Activated CD4-positive, alpha-beta T cell treated with anti-CD3 and anti-CD28 coated beads, Interleukin-2, Interleukin-4, amounts not matched to agents 100 ng/mL and 50 ng/mL, durations not matched to agents 16 hours and 8 hours (primary cell): ENCODE measurements at regions not wholly inside any gene's neighbourhood (a gene's known extent, or its start where the extent isn't known, plus 50 kb on each side); places are given as distances from the start of the nearest gene placed in this dataset.

Experiments
- DNase-seq: peaks from one replicate; pipeline ENCODE4 v3.0.0-alpha.2; 2020; ENCODE audit warnings: low spot score

DNA sequence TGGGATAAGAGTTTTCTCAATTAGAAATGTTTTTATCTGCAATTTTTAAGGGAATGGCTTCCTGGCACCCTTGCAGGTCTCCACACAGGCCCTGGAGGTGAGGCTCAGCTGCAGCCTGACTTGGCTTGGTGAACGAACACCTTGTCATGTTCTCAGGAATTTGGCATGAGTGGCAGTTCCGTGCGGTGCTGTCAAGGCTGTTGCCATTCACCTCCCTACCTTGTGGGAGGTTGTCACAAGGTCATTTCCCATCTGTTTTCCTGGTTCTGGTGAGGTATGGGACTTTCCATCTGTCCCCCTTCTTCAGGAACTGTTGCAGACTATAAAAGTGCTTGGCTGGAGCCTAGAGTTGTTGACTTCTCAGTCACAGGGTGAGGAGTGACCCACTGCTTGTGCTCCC is 82.9 kb downstream of the ELOVL4 start:
- no peak for DNase-seq

DNA sequence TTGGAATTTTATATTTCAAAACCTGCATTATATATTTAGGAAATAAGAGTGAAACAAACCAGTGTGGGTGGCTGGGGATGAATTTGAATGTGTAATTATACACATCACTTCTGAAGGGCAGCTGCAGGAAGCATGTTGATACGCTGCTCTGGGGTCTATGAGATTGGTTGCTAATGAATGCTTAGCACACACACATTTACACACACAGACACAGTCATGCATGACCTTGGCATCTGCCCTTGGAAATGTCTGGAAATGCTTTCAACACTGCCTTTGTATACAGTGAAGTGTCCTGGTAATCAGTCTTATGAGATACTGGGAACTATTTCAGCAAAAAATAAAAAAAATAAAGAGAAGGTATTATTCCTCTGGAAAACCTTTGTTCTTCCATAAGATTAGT is 83.4 kb downstream of the ELOVL4 start:
- DNase-seq = no peak

DNA sequence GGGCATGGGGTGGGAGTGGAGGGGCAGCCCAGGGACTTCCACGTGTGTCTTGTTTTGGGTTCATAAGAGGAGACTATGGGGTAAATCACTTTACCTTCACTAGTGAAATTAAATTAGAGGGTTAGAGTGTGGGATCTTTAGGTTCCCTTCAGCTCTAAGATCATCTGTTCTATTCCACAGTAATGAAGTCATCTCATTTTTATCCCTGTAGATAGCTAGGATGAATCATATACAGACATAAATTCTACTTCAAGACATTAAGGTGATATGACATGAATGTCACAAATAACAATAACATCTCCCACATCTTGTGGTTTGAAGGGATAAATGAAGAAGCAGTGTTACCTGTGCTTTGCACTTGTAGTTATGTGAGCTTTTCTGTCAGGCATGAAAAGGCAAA is 83.8 kb downstream of the ELOVL4 start:
- no peak for DNase-seq

DNA sequence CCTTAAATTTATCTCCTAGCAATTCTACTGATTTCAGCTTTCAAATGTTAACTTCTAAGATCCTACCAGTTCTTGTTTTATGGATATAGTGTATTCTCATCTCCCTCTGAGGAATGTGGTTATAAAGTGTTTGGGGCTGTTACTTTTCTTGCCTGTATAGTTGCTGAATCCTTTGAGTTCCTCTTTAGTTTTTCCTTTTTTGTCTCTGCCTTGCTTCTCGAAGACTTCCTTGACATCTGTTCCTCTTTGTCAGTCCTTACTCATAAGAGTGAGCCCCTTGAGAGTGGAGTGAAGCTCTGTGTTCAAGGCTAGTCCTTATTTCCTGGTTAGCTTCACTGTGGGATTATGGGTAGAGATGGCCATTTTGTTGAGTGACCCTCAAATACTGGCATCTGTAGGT is 84.6 kb downstream of the ELOVL4 start:
- no peak for DNase-seq

DNA sequence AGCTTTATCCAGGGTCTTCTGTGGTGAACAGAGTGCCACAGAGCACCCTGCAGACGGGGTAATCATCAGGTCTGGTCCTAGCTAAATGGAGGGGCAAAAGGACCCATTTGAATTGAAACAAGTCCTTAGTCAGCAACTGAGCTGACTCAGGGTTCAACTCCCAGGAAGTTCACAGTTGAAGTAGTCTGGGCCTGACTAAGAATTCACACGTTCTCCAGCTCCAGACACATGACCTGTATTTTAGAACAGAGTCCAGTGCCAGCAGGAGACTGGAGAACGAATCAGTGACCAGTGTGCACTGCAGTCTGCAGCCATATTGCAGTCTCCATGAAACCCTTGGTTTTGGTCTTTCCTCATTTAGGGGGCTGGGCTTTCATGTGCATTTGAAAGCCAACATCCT is 85.2 kb downstream of the ELOVL4 start:
- DNase-seq = no peak

DNA sequence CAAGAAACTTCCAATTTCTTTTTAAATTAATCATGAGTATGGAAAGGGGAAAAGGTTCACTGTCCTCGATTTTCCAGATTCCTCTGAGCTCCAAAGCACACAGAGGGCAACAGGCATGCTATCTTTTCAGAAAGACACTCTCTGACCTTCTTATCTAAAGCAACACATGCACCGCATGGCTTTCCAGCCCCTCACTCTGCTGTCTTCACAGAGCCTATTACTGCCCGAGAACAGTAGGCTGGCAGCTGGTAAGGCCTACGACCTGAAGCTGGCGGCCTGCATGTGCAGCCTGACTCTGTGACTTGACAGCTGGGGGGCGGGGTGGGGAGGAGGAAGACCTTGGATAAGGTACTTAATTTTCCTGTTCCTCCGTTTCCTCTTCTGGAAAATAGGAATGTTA is 86.3 kb downstream of the ELOVL4 start:
- DNase-seq = no peak

DNA sequence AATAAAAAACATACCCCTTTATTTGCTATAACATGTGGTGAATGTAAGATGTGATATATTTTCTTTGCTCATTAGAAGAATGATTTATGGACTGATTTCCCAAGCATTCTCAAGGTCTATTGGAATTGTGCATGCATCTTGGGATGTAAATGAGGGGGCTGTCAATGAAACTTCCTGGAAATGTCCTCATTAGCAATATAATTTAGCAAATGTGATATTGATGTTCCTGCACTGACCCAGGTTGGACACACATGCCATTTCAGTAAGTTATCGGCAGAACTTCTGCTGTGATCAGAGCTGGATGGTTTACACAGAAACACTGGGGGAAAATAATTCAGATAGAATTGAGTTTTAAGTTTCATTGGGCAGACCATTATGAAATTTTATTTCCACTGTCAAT is 99.9 kb downstream of the ELOVL4 start:
- DNase-seq = no peak

DNA sequence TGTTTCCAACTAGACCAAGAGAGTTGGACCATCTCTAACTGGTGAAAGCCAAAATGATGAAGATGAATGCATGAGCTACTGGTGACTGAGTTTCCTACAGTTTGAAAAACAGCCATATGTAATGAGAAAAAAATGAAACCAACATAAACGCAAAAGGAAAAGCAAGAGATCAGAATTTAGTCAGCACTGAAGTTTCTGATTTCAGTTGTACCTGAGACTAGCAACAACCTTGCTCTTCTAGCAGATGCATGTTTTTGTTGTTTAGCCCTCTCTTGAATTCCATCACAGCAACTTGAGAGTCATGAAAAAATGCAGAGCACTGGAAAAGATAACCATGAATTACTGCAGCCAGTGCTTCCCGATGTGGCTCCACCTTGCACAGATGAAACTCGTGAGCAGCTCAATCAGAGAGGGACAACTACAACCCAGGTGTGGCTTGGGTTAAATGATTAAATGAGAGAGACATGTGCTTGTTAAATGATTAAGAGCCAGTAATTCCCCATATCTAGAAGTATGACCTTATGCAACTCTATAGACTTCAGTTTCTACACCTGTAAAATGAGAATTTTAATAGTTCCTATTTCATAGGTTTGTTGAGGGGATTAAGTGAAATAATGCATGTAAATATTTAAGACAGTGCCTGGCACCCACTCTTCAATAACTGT is 104.8 kb downstream of the ELOVL4 start:
- peak; percentile 14 for DNase-seq

DNA sequence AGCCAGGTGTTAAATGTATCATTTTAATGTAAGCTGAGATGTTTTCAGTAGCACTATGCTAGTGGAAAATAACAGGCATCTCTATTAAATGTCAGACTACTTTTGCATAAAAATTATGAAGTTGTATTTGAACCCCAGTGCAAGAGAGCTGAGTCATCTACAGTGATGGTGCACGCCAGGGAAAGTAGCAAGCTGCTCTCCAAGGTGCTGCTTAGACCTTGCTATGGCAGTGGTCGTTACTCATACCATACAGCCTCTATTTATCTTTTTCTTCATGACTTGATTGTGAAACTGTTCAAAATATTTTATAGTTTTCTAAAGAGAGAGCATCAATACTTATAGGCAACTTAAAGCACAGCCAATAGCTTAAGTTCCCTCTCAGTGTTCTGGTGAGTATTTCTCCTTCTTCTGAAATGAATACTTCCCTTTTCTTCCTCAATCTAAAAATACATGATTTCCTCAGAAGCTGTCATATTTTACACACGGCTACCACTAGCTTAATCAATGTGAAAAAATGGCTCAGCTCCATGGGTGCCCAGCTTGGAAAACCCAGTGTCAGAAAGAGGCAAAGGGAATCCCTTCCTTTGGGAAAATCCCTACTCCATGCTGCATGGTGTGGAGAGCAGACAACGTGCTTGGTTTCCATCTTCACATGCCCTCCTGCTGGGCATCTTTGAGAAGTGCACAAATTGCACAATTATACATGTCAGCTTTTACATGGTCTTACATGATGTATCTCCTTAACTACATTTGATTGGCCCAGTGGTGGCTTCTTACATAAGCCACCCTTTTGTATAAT is 105.6 kb downstream of the ELOVL4 start:
- peak; percentile 9 for DNase-seq

DNA sequence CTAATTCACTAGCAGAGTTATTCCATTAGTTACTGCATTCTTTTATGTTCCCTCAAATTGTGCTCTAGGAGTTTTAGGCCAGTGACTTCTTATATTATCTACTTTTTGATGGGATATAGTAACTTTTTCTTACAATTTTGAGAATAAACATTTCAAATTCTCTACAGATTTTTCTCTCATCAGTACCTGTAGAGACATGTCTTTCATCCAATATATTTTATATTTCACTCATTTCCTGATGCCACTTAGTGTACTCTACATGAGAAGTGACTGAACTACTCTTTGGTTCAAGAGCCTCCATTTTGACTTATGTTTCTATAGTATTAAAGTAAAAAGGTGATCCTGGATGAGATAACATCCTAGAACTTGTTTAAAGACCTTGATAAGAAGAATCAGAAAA is 108.5 kb downstream of the ELOVL4 start:
- no peak for DNase-seq

DNA sequence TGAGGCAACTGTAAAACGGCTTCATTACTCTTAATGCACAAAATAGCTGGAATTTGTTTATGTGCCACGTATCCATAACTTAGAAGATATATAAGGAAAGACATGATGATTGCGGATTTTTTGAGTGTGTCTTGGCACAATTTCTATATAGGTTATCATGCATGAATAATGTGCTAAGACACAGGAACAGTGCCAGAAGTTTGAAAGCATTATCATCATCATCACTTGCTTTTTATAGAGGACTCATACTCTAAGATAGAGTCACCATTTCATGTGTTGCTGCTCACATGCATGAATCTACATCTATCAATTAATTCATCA is 113.4 kb downstream of the ELOVL4 start:
- no peak for DNase-seq

DNA sequence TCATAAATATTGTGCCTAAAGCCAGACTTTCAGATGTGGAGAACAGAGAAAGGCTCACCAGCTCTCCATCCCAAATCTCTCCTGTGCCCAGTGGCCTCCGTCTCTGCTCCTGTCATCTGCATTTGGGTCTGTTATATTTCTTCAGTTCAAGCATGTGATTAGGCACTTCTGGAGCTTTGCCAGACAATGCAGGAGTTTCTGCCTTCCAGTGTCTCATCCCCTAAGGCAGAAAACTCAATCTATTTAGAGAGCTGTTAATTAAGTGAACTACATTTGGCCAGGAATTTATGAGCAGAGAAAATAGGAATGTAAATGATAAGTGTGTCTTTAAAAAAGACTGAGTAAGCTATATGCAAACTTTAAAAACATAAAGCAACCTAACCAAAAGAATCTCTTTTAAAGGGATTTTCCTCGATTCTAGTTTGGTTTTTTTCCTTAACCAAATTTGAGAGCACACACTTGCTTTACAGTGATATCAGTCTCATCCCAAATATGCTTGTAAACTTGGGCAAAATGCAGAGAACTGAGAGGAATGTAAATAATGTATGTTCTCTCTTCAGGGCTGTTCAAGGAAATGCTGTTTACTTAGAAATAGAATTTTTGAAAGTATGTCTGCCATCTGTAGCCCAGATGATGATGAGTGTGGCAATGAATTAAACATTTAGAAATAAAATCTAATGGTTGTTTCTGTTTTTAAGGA is 113.9 kb downstream of the ELOVL4 start:
- DNase-seq = no peak

DNA sequence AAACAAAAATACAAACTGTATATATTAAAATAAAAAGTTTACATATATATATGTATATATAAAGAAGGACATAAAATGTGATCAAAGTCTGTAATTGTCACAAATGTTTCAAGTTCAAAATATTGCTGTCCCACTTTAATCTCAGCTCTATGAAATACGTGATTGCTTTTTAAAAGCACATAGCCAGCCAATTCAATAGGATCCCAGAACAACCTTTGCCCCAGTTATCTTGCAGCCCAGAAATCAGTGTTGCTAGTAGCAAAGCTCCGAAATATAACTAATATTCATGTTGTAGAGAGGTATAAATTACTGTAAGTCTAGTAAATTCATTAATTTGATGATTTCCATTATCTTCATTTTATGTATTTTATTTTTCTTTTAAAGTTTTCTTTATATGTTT is 114.6 kb downstream of the ELOVL4 start:
- no peak for DNase-seq

DNA sequence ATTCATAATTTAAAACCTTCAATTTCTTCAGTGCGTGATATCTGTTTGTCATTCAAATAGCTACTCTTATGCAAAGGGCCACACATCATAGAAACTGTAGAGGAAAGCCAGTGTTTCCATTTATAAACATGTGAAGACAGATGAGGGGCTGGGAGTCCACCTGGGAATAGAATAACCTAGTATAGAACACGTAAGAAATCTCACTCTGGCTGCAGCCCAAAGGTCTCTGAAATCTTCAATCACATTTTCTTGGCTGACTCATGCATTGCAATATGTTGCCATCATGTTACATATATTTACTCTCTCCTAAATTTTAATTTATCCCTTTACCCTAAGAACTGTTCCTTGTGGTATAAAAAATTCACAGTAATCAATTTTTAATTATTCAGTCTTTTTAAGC is 123.2 kb downstream of the ELOVL4 start:
- DNase-seq = no peak

DNA sequence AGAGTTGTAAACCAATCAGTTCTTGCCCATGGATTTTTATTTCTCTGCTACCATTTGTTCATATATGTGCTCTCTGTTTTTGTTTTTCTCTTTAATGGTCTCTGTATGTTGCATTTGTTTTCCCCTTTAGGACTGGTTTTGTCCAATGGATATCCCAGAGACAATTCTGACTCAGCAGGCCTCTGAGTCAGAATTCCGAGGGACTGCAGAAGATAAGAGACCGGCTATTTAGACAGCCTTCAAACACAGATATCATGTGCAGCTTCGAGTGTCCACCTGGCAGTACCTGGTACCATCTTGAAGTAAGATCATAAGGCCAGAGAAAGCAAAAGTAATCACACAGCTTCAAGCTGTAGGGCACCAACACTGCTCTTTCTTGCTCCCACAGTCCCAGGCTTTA is 125.5 kb downstream of the ELOVL4 start:
- DNase-seq = no peak

DNA sequence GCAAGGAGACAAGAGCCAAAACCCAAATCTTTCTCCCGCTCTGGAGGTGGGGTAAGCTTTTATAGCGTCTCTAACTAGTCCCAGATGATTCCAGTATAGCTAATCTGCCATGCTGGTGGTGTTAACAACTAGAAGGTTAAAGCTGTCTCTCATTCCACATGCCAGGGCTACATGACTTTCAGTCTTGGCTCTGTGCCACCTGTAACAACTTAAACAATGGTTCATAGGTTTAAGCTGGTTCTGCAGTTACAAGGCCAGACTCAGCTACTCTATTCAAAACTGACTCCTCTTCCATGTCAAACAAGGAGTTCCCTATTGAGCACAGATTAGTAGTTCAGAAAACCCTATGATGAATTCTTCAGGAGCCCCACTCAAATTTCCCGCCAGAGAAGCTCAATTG is 128.9 kb downstream of the ELOVL4 start:
- DNase-seq = no peak

DNA sequence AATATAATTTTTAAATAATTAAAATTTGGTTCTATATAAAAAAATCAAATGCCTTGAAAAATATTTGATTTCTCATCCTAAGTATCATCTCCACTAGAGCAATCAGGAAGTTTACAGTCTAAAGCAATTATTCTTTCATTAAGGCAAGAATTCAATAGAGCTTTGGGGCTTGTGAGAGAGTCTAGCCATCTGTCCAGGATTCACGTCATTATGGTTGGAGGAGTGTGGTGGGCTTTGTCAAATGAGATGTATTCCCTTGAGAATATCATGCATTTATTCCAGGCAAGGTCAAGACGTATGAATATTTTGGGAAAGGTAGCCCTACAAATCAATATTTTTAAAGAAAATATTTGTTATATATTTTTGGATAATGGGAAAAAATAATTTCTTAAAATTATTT is 132.4 kb downstream of the ELOVL4 start:
- no peak for DNase-seq

DNA sequence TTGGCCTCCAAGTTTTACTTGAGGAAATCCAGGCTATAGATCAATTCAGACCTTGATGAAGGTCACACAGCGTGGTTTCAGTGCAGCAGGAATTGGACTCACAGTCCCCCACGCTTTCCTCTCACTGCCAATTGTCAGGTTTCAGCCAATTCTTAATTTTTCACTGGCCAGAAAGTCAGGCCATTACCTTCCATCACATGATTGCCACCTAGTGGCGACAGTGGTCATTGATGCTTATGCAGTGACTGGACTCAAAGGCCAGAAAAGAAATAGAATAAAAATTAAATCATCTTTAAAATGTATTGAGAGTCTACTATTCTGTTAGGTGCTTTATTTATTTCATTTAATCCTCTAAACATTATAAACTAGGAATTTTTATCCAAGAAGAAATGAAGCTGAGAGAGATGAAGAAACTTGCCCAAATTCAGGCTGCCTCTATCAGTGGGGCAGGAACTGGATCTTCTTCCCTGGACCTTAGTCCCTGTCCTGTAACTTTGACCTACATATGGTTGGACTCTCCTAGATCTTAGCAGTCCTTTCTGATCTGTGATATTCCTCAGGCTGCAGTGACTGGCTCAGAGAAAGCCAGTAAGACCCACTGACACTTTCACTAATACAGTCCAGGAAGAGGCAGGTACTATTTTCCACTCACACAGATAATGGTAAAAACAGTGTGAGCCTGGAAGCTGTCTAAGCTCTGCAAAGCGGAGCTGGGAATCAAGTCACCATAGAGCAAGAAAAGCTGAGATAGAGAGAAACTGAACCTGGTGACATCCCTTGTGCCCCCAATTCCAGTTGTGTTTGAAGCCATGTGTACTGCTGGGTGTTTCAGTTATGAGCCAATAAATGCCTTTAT is 133.3 kb downstream of the ELOVL4 start:
- peak; percentile 65 for DNase-seq

DNA sequence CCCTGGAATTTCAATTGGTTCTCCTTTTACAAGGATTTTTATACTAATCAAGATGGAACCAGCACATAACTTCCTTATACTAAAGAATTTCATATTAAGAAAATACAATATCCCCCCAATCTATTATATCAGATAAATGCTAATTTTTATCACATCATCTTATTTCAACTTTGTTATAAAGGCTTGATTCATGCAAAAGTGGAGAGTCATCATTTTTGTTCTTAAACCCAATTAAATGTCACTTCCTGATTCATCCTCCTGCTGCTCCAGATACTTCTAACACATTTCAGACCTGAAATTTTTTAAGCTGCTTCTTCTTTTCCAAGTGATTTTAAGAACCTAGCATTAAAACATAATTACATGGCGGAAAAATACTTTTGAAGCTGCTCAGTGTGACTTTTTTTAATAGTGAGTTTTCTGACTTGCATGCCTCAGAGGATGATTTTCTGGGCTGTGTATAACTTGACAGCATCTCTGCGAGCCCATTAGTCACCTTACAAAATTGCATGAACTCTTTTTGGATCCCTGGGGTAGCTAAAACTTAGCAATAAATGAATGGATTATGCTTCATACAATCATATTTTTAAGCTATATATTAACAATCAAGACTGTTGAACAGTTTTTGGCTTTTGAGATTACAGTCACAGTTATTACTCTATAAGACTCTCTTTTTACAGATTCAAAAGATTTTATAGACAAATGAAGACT is 134.1 kb downstream of the ELOVL4 start:
- no peak for DNase-seq

DNA sequence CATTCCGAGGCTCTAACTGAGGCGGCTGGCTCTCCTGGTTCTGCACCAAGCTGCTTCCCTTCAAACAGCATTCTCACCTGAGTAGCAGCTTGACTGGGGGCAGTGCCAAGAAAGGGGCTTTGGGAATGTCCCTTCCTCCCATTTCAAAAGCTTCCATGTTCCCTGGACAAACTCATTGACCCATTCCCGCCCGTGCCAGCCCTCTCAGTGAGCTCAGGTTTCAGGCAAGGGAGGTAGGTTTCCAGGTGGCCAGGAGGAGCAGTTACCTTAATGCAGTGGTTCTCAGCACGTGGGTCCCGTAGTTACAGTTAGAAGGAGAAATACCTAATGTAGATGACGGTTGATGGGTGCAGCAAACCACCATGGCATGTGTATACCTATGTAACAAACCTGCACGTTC is 135.2 kb downstream of the ELOVL4 start:
- no peak for DNase-seq

DNA sequence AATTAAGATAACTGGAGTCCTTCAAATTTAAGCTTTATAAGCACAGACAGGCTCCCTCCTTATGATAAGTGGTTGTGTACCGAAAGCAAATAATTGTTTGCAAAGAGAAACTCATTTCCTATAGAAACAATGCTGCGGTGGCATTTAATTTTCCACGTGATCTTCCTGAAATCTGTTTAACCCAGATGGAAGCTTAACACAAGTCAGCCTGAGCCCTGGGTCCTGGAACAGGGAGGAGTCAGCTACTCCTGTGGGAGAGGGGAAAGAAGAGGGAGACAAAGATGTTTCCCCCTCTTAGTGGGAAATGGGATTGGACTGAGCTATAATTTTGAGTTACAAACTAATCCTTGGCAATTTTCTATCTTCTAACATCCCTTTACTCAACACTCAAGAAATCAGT is 136.5 kb downstream of the ELOVL4 start:
- no peak for DNase-seq

DNA sequence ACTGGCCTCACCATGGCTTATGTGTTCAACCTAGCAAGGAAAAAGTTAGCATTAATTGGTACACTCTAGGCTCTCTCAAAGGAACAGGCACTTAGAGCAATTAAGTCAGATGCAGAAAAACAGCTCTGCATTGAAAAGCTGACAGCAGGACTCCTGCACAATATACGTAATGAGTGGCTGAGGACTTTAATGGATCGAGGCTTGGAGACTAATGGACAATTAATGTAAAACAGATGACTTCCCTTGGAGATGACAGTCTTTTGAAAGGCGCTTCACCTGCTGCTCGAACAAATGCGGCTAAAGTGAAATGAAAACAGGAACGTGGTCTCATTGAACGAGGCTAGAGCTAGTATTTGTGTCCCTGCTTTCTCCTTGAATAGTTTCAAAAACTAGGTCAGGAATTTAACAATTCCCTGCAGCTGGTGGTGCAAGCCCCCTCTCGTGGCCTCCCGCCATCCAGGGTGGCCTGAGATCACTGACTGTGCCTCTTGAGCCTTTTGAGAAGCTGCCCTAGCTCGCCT is 137.1 kb downstream of the ELOVL4 start:
- no peak for DNase-seq
